ENCODE measurements at regions not wholly inside any gene's neighbourhood (a gene's known extent, or its start where the extent isn't known, plus 50 kb on each side); places are given as distances from the start of the nearest gene placed in this dataset.
"Not testable (repeated sequence)": the region's sequence is repeated elsewhere in the genome, so short reads cannot be mapped to it uniquely, and the experiment has no call there.

DNA sequence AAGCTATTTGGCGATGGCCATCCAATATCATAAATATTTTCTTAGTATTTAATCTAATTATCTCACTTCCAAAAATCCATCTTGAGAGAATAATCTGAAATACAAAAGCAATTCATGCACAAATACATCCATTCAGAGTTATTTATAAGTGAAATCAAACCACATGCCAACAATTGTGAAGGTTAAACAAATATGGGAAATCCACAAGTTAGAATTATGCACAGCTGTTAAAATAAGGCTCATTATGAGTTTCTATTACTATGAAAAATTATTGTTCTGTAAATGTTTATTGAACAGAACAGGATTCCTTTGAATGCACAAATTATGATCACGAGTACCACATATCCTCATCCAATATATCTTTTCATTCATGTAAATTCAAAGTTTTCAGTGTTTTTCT is 267.7 kb downstream of the PLOD2 start:
- DNase-seq (ENCODE audit: extremely low spot score) = no peak
- Histone ChIP-seq H3K27ac (ENCODE audit: low read depth) (no peak overlapping the region), H3K4me1 (ENCODE audit: insufficient read depth) (no peaks in the 10 kb centered on the region), H3K4me3 (ENCODE audit: low read depth, low read length) (no peak overlapping the region), H3K36me3 (ENCODE audit: insufficient read depth) (no peaks in the 10 kb centered on the region)
- 81% methylated on average over 2 of the region's 2 CpGs for WGBS

GRCh38 chr3:145898487-145898886 is 262.5 kb downstream of the PLOD2 start:
- WGBS = 74% methylated on average over 3 of the region's 3 CpGs
- Histone ChIP-seq H3K4me1 (ENCODE audit: insufficient read depth) (no peaks in the 10 kb centered on the region), H3K27ac (ENCODE audit: low read depth) (no peak overlapping the region), H3K36me3 (ENCODE audit: insufficient read depth) (no peaks in the 10 kb centered on the region), H3K4me3 (ENCODE audit: low read depth, low read length) (no peak overlapping the region)
- DNase-seq (ENCODE audit: extremely low spot score) = no peak

- DNase-seq (ENCODE audit: extremely low spot score) = no peak
- no peak overlapping the region for H3K4me3 ChIP-seq (ENCODE audit: low read depth, low read length)
- 77% methylated on average over 4 of the region's 4 CpGs for WGBS
- no peak overlapping the region for H3K27ac ChIP-seq (ENCODE audit: low read depth)
- H3K4me1 ChIP-seq (ENCODE audit: insufficient read depth) = no peaks in the 10 kb centered on the region
- no peaks in the 10 kb centered on the region for H3K36me3 ChIP-seq (ENCODE audit: insufficient read depth)
Observed at GRCh38 chr3:145899241-145899640, 261.7 kb downstream of the PLOD2 start.

GRCh38 chr3:145900056-145900829 is 260.7 kb downstream of the PLOD2 start:
- DNase-seq (ENCODE audit: extremely low spot score) = no peak
- Histone ChIP-seq H3K4me1 (ENCODE audit: insufficient read depth) (no peaks in the 10 kb centered on the region), H3K4me3 (ENCODE audit: low read depth, low read length) (no peak overlapping the region), H3K36me3 (ENCODE audit: insufficient read depth) (no peaks in the 10 kb centered on the region), H3K27ac (ENCODE audit: low read depth) (no peak overlapping the region)
- 81% methylated on average over 3 of the region's 3 CpGs for WGBS

DNA sequence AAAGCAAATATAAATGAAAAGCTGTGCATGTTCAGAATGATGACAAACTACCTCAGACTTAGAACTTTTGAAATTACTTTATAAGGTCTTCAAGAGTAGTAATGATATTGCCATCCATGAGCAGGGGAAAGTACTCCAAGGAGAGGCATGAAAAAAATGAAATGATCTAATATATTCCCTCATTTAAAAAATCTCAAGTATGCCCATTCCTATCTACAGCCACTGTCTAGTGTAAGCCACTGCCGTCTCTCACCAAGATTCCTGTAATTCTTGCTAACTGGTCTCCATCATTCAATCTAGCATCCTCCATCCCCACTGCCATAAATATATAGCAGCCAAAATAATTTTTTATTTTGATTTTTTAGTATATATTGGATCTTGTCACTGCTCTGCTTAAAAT is 258.8 kb downstream of the PLOD2 start:
- WGBS = 58% methylated on average over 1 of the region's 1 CpG
- no peak overlapping the region for H3K27ac ChIP-seq (ENCODE audit: low read depth)
- H3K4me1 ChIP-seq (ENCODE audit: insufficient read depth) = no peaks in the 10 kb centered on the region
- no peaks in the 10 kb centered on the region for H3K36me3 ChIP-seq (ENCODE audit: insufficient read depth)
- DNase-seq (ENCODE audit: extremely low spot score) = no peak
- no peak overlapping the region for H3K4me3 ChIP-seq (ENCODE audit: low read depth, low read length)

DNA sequence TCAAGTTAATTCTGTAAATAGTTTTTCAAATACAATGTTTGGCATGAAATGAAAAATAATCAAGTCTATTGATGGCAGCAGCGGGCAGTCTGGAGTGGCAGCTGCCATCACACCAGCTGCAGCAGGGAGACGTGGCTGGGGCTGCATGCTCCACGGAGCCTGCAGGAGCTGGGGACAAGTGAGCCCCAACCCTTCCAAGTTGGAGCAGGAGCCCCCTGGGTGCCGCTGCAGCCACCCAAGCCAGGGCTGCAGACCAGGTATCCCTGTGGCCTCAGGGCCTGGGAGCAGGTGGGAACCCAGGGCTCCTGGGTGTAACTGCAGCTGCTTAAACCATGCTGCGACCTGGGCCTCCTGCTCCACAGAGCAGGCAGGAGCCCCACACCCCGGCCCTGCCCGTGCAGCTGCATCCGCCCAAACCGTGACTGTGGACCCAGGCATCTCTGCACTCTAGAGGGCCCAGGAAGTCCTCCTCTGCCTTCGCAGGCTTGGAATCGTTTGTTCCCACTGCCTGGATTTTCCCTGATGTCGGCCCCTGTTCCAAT is 257.4 kb downstream of the PLOD2 start:
- Histone ChIP-seq H3K27ac (ENCODE audit: low read depth) (no peak overlapping the region), H3K4me3 (ENCODE audit: low read depth, low read length) (no peak overlapping the region), H3K36me3 (ENCODE audit: insufficient read depth) (no peaks in the 10 kb centered on the region), H3K4me1 (ENCODE audit: insufficient read depth) (no peaks in the 10 kb centered on the region)
- DNase-seq (ENCODE audit: extremely low spot score) = no peak
- WGBS = 93% methylated on average over 12 of the region's 12 CpGs

GRCh38 chr3:145904138-145904537 is 256.8 kb downstream of the PLOD2 start:
- no peak overlapping the region for H3K27ac ChIP-seq (ENCODE audit: low read depth)
- H3K4me1 ChIP-seq (ENCODE audit: insufficient read depth) = no peaks in the 10 kb centered on the region
- H3K4me3 ChIP-seq (ENCODE audit: low read depth, low read length) = no peak overlapping the region
- no peak for DNase-seq (ENCODE audit: extremely low spot score)
- WGBS = 95% methylated on average over 7 of the region's 7 CpGs
- no peaks in the 10 kb centered on the region for H3K36me3 ChIP-seq (ENCODE audit: insufficient read depth)

- H3K4me1 ChIP-seq (ENCODE audit: insufficient read depth) = no peaks in the 10 kb centered on the region
- no peak for DNase-seq (ENCODE audit: extremely low spot score)
- H3K36me3 ChIP-seq (ENCODE audit: insufficient read depth) = no peaks in the 10 kb centered on the region
- no peak overlapping the region for H3K27ac ChIP-seq (ENCODE audit: low read depth)
- no peak overlapping the region for H3K4me3 ChIP-seq (ENCODE audit: low read depth, low read length)
Observed at GRCh38 chr3:145906301-145906700, 254.7 kb downstream of the PLOD2 start.

DNA sequence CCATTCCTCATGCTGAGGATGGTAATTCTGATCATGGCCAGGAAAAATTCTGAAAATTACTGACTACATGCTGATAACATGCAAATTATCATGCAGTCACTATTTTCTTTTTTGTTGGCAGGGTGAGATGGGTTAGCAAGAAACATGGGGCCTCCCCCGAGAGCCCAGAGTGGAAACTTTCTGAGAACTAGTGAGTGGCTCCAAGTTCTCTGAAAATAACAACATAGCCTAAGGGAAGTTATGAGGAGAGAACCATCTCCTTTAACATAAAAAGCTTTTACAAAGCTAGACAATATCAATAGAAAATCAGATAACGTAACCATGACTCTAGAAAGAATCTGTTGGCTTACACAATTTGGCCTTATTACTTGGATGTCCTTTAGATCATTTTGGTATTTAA is 254.2 kb downstream of the PLOD2 start:
- no peaks in the 10 kb centered on the region for H3K36me3 ChIP-seq (ENCODE audit: insufficient read depth)
- no peaks in the 10 kb centered on the region for H3K4me1 ChIP-seq (ENCODE audit: insufficient read depth)
- no peak overlapping the region for H3K27ac ChIP-seq (ENCODE audit: low read depth)
- 76% methylated on average over 2 of the region's 2 CpGs for WGBS
- DNase-seq (ENCODE audit: extremely low spot score) = no peak
- no peak overlapping the region for H3K4me3 ChIP-seq (ENCODE audit: low read depth, low read length)

GRCh38 chr3:145911016-145911415 is 250.0 kb downstream of the PLOD2 start:
- Histone ChIP-seq H3K4me1 (ENCODE audit: insufficient read depth) (no peaks in the 10 kb centered on the region), H3K4me3 (ENCODE audit: low read depth, low read length) (no peak overlapping the region), H3K27ac (ENCODE audit: low read depth) (no peak overlapping the region), H3K36me3 (ENCODE audit: insufficient read depth) (no peaks in the 10 kb centered on the region)
- no peak for DNase-seq (ENCODE audit: extremely low spot score)
- WGBS = 53% methylated on average over 2 of the region's 2 CpGs

DNA sequence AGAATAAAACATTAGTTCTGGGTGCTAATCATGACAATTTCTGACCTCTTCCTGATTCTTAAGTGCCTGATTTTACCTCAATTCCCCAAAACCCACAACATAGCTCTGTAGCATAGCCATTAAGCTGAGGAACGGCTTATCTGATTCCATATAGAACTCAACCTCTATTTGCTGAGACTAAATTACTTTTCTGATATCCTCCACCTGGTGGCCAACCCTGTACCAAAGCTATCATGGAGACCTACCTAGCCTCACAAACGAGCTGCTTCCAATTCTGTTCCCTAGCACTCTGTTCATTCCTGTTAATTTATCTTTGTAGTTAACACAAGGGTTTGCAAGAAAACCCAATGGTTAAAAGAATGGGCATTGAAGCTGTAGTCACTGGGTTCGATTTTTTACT is 245.2 kb downstream of the PLOD2 start:
- H3K36me3 ChIP-seq (ENCODE audit: insufficient read depth) = no peaks in the 10 kb centered on the region
- 75% methylated on average over 3 of the region's 3 CpGs for WGBS

GRCh38 chr3:145927736-145928135 is 233.2 kb downstream of the PLOD2 start:
- not testable (repeated sequence) for H3K4me1 ChIP-seq (ENCODE audit: insufficient read depth); H3K4me3 ChIP-seq (ENCODE audit: low read depth, low read length); DNase-seq (ENCODE audit: extremely low spot score); H3K36me3 ChIP-seq (ENCODE audit: insufficient read depth); H3K27ac ChIP-seq (ENCODE audit: low read depth)
- WGBS = 97% methylated on average over 11 of the region's 21 CpGs

More for the DNA sequence above, 245.2 kb downstream of the PLOD2 start:
- Histone ChIP-seq H3K4me1 (ENCODE audit: insufficient read depth) (no peaks in the 10 kb centered on the region), H3K27ac (ENCODE audit: low read depth) (no peak overlapping the region), H3K4me3 (ENCODE audit: low read depth, low read length) (no peak overlapping the region)
- DNase-seq (ENCODE audit: extremely low spot score) = no peak

DNA sequence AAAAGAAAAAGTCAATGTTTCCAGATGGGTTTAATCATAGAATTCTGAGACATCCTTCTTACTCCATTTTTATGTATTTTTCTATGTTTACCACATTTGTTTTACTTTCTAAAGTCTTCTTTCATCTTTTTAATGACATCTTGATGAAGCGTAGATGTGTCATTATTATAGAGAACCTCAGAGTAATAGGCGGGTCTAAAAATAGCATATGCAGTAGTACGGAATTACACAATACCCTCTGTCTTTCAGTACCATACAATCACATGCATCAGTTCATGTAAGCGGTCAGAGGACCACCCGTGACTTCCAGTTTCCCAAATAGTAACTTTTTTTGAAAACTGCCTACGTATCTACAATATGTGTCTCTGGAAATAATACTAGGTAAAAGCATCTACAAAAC is 224.0 kb downstream of the PLOD2 start:
- Histone ChIP-seq H3K36me3 (ENCODE audit: insufficient read depth) (no peaks in the 10 kb centered on the region), H3K4me1 (ENCODE audit: insufficient read depth) (no peaks in the 10 kb centered on the region), H3K27ac (ENCODE audit: low read depth) (no peak overlapping the region), H3K4me3 (ENCODE audit: low read depth, low read length) (no peak overlapping the region)
- DNase-seq (ENCODE audit: extremely low spot score) = no peak
- WGBS = 81% methylated on average over 6 of the region's 6 CpGs

DNA sequence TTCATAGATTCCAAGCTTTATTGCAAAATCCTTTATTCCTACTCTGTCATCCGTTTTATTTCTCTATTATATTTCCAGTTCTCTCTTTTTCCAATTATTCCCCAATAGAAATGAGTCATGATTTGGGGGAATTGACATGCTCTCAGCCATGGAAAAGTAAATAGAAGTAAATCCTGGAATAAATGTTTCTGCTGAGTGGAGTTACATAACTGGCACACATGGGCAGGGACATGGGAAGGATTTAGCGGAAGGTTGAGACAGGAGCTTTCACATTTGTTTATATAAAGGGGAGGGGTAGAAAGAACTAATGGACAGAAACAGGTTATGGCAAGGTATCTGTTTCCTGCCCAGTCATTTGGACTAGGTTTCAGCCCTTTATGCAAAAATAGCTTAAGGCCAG is 221.6 kb downstream of the PLOD2 start:
- DNase-seq (ENCODE audit: extremely low spot score) = no peak
- Histone ChIP-seq H3K4me3 (ENCODE audit: low read depth, low read length) (no peak overlapping the region), H3K27ac (ENCODE audit: low read depth) (no peak overlapping the region), H3K36me3 (ENCODE audit: insufficient read depth) (no peaks in the 10 kb centered on the region), H3K4me1 (ENCODE audit: insufficient read depth) (no peaks in the 10 kb centered on the region)
- 64% methylated on average over 2 of the region's 2 CpGs for WGBS

All from urinary bladder (tissue), 3 donors.